ENCODE measurements at regions not wholly inside any gene's neighbourhood (a gene's known extent, or its start where the extent isn't known, plus 50 kb on each side); places are given as distances from the start of the nearest gene placed in this dataset.

DNA sequence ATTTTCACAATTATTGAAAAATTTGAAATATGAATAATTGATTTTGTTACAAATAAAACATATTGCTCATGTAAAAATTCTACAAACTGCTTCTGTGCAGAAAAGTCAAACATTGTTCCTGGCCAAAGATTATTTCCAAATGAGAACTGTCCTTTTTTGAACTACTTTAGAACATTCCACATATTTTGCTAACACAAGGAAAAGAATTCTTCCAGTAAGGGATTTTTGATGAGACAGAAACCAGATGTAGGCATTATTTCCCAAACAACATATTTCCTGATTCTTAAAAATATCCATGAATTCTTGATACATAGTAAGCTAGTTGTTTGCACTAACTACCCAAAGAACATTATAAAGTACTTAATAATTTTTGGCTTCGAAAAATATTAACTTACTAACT, 715.2 kb downstream of the CCDC85A start:
- TF ChIP-seq, protein P1, sequence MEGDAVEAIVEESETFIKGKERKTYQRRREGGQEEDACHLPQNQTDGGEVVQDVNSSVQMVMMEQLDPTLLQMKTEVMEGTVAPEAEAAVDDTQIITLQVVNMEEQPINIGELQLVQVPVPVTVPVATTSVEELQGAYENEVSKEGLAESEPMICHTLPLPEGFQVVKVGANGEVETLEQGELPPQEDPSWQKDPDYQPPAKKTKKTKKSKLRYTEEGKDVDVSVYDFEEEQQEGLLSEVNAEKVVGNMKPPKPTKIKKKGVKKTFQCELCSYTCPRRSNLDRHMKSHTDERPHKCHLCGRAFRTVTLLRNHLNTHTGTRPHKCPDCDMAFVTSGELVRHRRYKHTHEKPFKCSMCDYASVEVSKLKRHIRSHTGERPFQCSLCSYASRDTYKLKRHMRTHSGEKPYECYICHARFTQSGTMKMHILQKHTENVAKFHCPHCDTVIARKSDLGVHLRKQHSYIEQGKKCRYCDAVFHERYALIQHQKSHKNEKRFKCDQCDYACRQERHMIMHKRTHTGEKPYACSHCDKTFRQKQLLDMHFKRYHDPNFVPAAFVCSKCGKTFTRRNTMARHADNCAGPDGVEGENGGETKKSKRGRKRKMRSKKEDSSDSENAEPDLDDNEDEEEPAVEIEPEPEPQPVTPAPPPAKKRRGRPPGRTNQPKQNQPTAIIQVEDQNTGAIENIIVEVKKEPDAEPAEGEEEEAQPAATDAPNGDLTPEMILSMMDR (IDR thresholded peaks at IDR 0.05) = no peak
- TF ChIP-seq POLR2A (IDR thresholded peaks at IDR 0.05) = no peak
